ENCODE measurements at regions not wholly inside any gene's neighbourhood (a gene's known extent, or its start where the extent isn't known, plus 50 kb on each side); places are given as distances from the start of the nearest gene placed in this dataset.

GRCh38 chr4:33649471-33649870 lies 2594.8 kb downstream of the ARAP2 start:
- Mint-ChIP-seq H3K27ac (ENCODE audit: unreplicated experiment) (peak overlapping the region; percentile 77), H3K4me3 (ENCODE audit: unreplicated experiment) (no peak overlapping the region), H3K9me3 (ENCODE audit: unreplicated experiment) (peaks cover 14% of the 10 kb centered on the region), H3K27me3 (ENCODE audit: unreplicated experiment) (no peaks in the 10 kb centered on the region), H3K36me3 (ENCODE audit: unreplicated experiment) (peaks cover 8% of the 10 kb centered on the region), H3K4me1 (ENCODE audit: unreplicated experiment) (peaks cover 25% of the 10 kb centered on the region)
- no peak for DNase-seq (ENCODE audit: extremely low spot score, unreplicated experiment)
- TF ChIP-seq CTCF (IDR thresholded peaks at IDR 0.05), result no peak

GRCh38 chr4:33650036-33650435 lies 2594.3 kb downstream of the ARAP2 start:
- H3K9me3 Mint-ChIP-seq (ENCODE audit: unreplicated experiment), result peaks cover 14% of the 10 kb centered on the region
- H3K27me3 Mint-ChIP-seq (ENCODE audit: unreplicated experiment), result no peaks in the 10 kb centered on the region
- H3K4me3 Mint-ChIP-seq (ENCODE audit: unreplicated experiment), result no peak overlapping the region
- no peak for DNase-seq (ENCODE audit: extremely low spot score, unreplicated experiment)
- TF ChIP-seq CTCF (IDR thresholded peaks at IDR 0.05), result no peak
- H3K36me3 Mint-ChIP-seq (ENCODE audit: unreplicated experiment), result peaks cover 8% of the 10 kb centered on the region
- H3K27ac Mint-ChIP-seq (ENCODE audit: unreplicated experiment), result peak overlapping the region; percentile 77
- H3K4me1 Mint-ChIP-seq (ENCODE audit: unreplicated experiment), result peaks cover 27% of the 10 kb centered on the region

- no peaks in the 10 kb centered on the region for H3K36me3 Mint-ChIP-seq (ENCODE audit: unreplicated experiment)
- H3K4me3 Mint-ChIP-seq (ENCODE audit: unreplicated experiment), result no peak overlapping the region
- H3K27me3 Mint-ChIP-seq (ENCODE audit: unreplicated experiment), result no peaks in the 10 kb centered on the region
- no peak for DNase-seq (ENCODE audit: extremely low spot score, unreplicated experiment)
- H3K9me3 Mint-ChIP-seq (ENCODE audit: unreplicated experiment), result peaks cover 10% of the 10 kb centered on the region
- H3K27ac Mint-ChIP-seq (ENCODE audit: unreplicated experiment), result peak overlapping the region; percentile 5
- H3K4me1 Mint-ChIP-seq (ENCODE audit: unreplicated experiment), result peaks cover 15% of the 10 kb centered on the region
- TF ChIP-seq CTCF (IDR thresholded peaks at IDR 0.05), result no peak
These were observed 2585.3 kb downstream of the ARAP2 start for GRCh38 chr4:33658971-33659370.

GRCh38 chr4:33661636-33662035 lies 2582.7 kb downstream of the ARAP2 start:
- Mint-ChIP-seq H3K27ac (ENCODE audit: unreplicated experiment) (no peak overlapping the region), H3K4me3 (ENCODE audit: unreplicated experiment) (no peak overlapping the region), H3K27me3 (ENCODE audit: unreplicated experiment) (no peaks in the 10 kb centered on the region), H3K9me3 (ENCODE audit: unreplicated experiment) (peaks cover 32% of the 10 kb centered on the region), H3K36me3 (ENCODE audit: unreplicated experiment) (peaks cover 14% of the 10 kb centered on the region), H3K4me1 (ENCODE audit: unreplicated experiment) (peaks cover 9% of the 10 kb centered on the region)
- DNase-seq (ENCODE audit: extremely low spot score, unreplicated experiment), result no peak
- no peak for TF ChIP-seq CTCF (IDR thresholded peaks at IDR 0.05)

- Mint-ChIP-seq H3K4me1 (ENCODE audit: unreplicated experiment) (peaks cover 10% of the 10 kb centered on the region), H3K27me3 (ENCODE audit: unreplicated experiment) (no peaks in the 10 kb centered on the region), H3K36me3 (ENCODE audit: unreplicated experiment) (peaks cover under 1% of the 10 kb centered on the region), H3K4me3 (ENCODE audit: unreplicated experiment) (no peak overlapping the region), H3K9me3 (ENCODE audit: unreplicated experiment) (peaks cover 4% of the 10 kb centered on the region), H3K27ac (ENCODE audit: unreplicated experiment) (no peak overlapping the region)
- TF ChIP-seq CTCF (IDR thresholded peaks at IDR 0.05), result no peak
- no peak for DNase-seq (ENCODE audit: extremely low spot score, unreplicated experiment)
These were observed 2558.4 kb downstream of the ARAP2 start for GRCh38 chr4:33685939-33686338.
